Activated B cell treated with CpG ODN at 0.5 μM for 24 hours (primary cell): ENCODE measurements at regions not wholly inside any gene's neighbourhood (a gene's known extent, or its start where the extent isn't known, plus 50 kb on each side); places are given as distances from the start of the nearest gene placed in this dataset.
A peak's percentile ranks its signal among the peaks of the same experiment; 100 is the strongest.
"Not testable (repeated sequence)": the region's sequence is repeated elsewhere in the genome, so short reads cannot be mapped to it uniquely, and the experiment has no call there.

ENCODE experiments used
- ATAC-seq: fragments of 200-7000 bp; cut with Tn5 transposase; one replicate; pipeline ENCODE4 v1.10.0; 2021; ENCODE audit warnings: low read depth, mild to moderate bottlenecking, moderate library complexity
- CTCF ChIA-PET: fragments of 350-600 bp; sonication (Branson Sonifier 250); formaldehyde crosslinking; loops from one replicate; lab custom pipeline; 2021; ENCODE audit warnings: antibody characterized with exemption; lab: Charles Lee
- POLR2A ChIA-PET: fragments of 350-600 bp; sonication (Branson Sonifier 250); formaldehyde crosslinking; loops from one replicate; lab custom pipeline; 2021; ENCODE audit warnings: antibody characterized with exemption; lab: Charles Lee
- DNase-seq: peaks from one replicate; pipeline ENCODE4 v3.0.0; 2022
- H3K27ac Mint-ChIP-seq: one replicate; pipeline ENCODE4 v1.8.0; 2020; ENCODE audit warnings: mixed read lengths
- H3K27me3 Mint-ChIP-seq: one replicate; pipeline ENCODE4 v1.8.0; 2021; ENCODE audit warnings: mixed read lengths
- H3K36me3 Mint-ChIP-seq: one replicate; pipeline ENCODE4 v1.8.0; 2021; ENCODE audit warnings: low read depth, mixed read lengths
- H3K4me1 Mint-ChIP-seq: one replicate; pipeline ENCODE4 v1.8.0; 2021; ENCODE audit warnings: mixed read lengths
- H3K4me3 Mint-ChIP-seq: one replicate; pipeline ENCODE4 v1.8.0; 2020; ENCODE audit warnings: mild to moderate bottlenecking, mixed read lengths
- H3K9me3 Mint-ChIP-seq: one replicate; pipeline ENCODE4 v1.8.0; 2020; ENCODE audit warnings: mixed read lengths
- intact Hi-C: fragments of 100-400 bp; cut with micrococcal nuclease; formaldehyde crosslinking; loops from one replicate; pipeline ENCODE4 v1.15.1; 2024
- TF ChIP-seq, protein P1 (sequence below): fragments of 200-600 bp; IDR thresholded peaks from one replicate; pipeline ENCODE4 v1.8.0; 2022; ENCODE audit warnings: antibody characterized with exemption, mild to moderate bottlenecking

DNA sequence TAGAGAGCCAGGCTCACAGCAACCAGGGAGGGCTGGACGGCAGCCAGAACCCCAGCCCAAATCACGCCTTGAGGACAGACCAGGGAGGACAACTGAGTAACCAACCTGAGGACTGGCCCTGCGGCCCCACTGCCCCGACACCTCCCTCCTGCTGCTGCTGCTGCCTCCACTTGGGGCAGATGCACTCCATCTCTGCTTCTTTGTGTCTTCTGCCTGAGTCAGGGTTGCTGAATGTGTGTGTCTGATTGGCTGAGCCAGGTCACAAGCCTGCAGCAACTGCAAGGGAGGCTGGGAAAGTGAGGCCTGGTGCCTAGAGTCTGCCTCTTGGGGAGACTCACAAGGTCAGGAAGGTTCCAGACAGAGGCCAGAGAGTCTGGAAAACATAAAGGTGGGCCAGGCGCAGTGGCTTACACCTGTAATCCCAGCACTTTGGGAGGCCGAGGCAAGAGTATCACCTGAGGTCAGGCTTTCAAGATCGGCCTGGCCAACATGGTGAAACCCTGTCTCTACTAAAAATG is 83.4 kb downstream of the ZFP36L2 start:
- Mint-ChIP-seq H3K9me3 (no peaks in the 10 kb centered on the region), H3K27me3 (no peaks in the 10 kb centered on the region), H3K4me1 (peaks cover 12% of the 10 kb centered on the region), H3K27ac (no peak overlapping the region), H3K36me3 (no peaks in the 10 kb centered on the region), H3K4me3 (no peak overlapping the region)
- CTCF ChIA-PET, result no interaction called here
- TF ChIP-seq, protein P1, sequence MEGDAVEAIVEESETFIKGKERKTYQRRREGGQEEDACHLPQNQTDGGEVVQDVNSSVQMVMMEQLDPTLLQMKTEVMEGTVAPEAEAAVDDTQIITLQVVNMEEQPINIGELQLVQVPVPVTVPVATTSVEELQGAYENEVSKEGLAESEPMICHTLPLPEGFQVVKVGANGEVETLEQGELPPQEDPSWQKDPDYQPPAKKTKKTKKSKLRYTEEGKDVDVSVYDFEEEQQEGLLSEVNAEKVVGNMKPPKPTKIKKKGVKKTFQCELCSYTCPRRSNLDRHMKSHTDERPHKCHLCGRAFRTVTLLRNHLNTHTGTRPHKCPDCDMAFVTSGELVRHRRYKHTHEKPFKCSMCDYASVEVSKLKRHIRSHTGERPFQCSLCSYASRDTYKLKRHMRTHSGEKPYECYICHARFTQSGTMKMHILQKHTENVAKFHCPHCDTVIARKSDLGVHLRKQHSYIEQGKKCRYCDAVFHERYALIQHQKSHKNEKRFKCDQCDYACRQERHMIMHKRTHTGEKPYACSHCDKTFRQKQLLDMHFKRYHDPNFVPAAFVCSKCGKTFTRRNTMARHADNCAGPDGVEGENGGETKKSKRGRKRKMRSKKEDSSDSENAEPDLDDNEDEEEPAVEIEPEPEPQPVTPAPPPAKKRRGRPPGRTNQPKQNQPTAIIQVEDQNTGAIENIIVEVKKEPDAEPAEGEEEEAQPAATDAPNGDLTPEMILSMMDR, result no peak
- intact Hi-C loops, result no loop called here
- DNase-seq (no peak), ATAC-seq (no peak)
- POLR2A ChIA-PET, result no interaction called here

DNA sequence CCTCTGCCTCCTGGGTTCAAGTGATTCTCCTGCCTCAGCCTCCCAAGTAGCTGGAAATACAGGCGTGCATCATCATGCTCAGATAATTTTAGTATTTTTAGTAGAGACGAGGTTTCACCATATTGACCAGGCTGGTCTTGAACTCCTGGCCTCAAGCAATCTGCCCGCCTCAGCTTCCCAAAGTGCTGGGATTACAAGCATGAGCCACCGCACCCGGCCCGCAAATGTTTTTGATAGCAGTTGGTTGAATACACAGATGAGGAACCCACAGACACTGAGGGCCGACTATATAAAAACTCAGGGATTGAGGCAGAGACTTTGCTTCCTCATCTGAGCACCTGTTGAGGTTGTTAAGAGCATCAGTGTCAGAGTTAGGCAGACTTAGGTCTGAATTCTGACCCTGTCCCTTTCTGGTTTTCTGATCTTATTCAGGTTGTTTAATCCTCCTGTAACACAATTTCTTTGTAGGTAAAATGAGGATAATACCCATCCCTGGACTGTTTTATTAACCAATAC is 84.7 kb downstream of the ZFP36L2 start:
- CTCF ChIA-PET, result interaction anchor here (1.5 kb wide), 1 partner anchor 10 kb away, joined by 4 read pairs; no protein-coding TSS in a partner anchor
- intact Hi-C loops, DNase-seq, H3K36me3 Mint-ChIP-seq, H3K4me3 Mint-ChIP-seq, H3K27me3 Mint-ChIP-seq, H3K27ac Mint-ChIP-seq, ATAC-seq, H3K9me3 Mint-ChIP-seq: not testable (repeated sequence)
- POLR2A ChIA-PET, result interaction anchor here (0.6 kb wide), 1 partner anchor 83 kb away, joined by 3 read pairs; no protein-coding TSS in a partner anchor
- H3K4me1 Mint-ChIP-seq, result peaks cover 24% of the 10 kb centered on the region

DNA sequence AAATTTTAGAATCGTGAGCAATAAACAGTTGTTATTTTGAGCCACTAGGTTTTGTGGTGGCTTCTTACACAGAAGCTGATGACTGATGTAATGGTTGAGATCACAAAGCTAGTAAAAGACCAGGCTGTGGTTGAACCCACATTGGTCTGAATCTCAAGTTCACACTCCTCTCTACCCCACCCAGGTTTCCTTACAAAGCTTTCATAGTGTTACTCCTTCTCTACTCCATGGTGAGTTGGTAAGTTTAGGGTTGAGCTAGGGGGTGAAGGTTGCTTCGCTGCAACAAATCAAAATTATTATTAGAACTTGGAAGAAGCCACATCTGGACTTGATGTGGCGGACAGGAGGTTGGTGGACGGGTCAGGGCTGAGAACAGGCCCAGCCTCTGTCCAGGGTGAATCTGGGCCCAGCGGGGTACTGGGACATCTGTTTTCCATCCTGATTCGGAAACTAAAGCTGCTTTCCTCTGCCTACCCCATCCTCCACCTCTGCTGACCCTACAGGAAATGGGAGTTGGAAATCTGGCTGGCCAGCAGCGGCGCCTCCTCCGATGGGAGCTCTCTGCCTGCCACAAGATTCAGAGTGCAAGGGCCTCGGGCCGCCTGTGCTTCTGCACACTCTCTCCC is 86.3 kb downstream of the ZFP36L2 start:
- ATAC-seq (no peak), DNase-seq (no peak)
- CTCF ChIA-PET, result interaction anchor here (1.5 to 2.6 kb wide), 2 partner anchors 9 to 88 kb away, joined by 4 to 10 read pairs; no protein-coding TSS in a partner anchor
- POLR2A ChIA-PET, result interaction anchor here (0.7 to 1.2 kb wide), 3 partner anchors 19 to 88 kb away, joined by 3 to 5 read pairs (median 4); no protein-coding TSS in a partner anchor
- Mint-ChIP-seq H3K4me3 (no peak overlapping the region), H3K27me3 (no peaks in the 10 kb centered on the region), H3K36me3 (no peaks in the 10 kb centered on the region), H3K27ac (peak overlapping the region; percentile 0), H3K9me3 (no peaks in the 10 kb centered on the region), H3K4me1 (peaks cover 40% of the 10 kb centered on the region)
- TF ChIP-seq, protein P1, result no peak
- intact Hi-C loops, result loop anchor here (10.0 kb wide), 1 partner anchor 265 kb away; no protein-coding TSS in a partner anchor

DNA sequence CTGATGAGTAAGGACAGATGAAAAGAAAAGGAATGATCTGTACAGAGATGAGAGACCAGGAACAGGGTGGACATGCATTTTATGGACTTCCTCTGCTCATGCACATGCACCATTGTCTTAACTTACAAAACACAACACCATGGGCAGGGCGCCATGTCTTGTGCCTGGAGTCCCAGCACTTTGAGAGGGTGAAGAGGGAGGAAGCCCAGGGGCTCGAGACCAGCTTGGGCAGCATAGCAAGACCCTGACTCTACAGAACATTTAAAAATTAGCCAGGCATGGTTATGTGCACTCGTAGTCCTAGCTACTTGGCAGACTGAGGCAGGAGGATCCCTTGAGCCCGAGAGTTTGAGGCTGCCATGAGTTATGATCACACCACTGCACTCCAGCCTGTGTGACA is 86.9 kb downstream of the ZFP36L2 start:
- Mint-ChIP-seq H3K27me3 (no peaks in the 10 kb centered on the region), H3K27ac (peak overlapping the region; percentile 0), H3K4me1 (peaks cover 44% of the 10 kb centered on the region), H3K4me3 (no peak overlapping the region), H3K9me3 (no peaks in the 10 kb centered on the region), H3K36me3 (no peaks in the 10 kb centered on the region)
- TF ChIP-seq, protein P1, result no peak
- POLR2A ChIA-PET, result interaction anchor here (1.2 kb wide), 1 partner anchor 88 kb away, joined by 3 read pairs; no protein-coding TSS in a partner anchor
- ATAC-seq, result no peak
- CTCF ChIA-PET, result interaction anchor here (2.6 kb wide), 1 partner anchor 89 kb away, joined by 10 read pairs; no protein-coding TSS in a partner anchor
- no peak for DNase-seq
- intact Hi-C loops, result loop anchor here (10.0 kb wide), 1 partner anchor 265 kb away; no protein-coding TSS in a partner anchor

DNA sequence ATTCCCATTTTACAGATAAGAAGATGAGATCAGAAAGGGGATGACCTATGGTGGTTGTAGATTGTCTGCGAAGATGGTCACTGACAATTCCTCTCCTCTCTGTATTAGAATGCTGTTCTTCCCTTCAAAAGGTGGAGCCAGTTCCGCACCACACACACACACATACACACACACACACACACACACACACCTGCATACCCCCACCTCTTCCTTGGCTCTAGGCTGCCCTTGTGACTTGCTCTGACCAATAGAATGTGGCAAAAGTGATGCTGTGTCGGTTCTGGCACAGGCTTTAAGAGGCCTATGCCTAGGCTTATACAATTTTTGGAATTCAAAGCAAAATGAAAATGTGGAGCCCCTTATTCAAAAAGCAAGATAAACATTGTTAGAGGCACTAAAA is 88.0 kb downstream of the ZFP36L2 start:
- Mint-ChIP-seq H3K4me3 (no peak overlapping the region), H3K36me3 (no peaks in the 10 kb centered on the region), H3K4me1 (peaks cover 55% of the 10 kb centered on the region), H3K27me3 (no peaks in the 10 kb centered on the region), H3K27ac (no peak overlapping the region), H3K9me3 (no peaks in the 10 kb centered on the region)
- ATAC-seq, result no peak
- ChIA-PET CTCF (interaction anchor here (0.9 to 2.6 kb wide), 2 partner anchors 32 to 90 kb away, joined by 3 to 10 read pairs; no protein-coding TSS in a partner anchor), POLR2A (interaction anchor here (0.6 to 0.7 kb wide), 3 partner anchors 34 to 91 kb away, joined by 3 to 4 read pairs (median 3); no protein-coding TSS in a partner anchor)
- intact Hi-C loops, result loop anchor here (10.0 kb wide), 1 partner anchor 266 kb away; no protein-coding TSS in a partner anchor
- TF ChIP-seq, protein P1, result no peak
- no peak for DNase-seq
